ENCODE measurements at regions not wholly inside any gene's neighbourhood (a gene's known extent, or its start where the extent isn't known, plus 50 kb on each side); places are given as distances from the start of the nearest gene placed in this dataset.

- TF ChIP-seq PATZ1 (CRISPR knock-in tag; IDR thresholded peaks at IDR 0.05; ENCODE audit: borderline replicate concordance) (no peak), NFATC3 (IDR thresholded peaks at IDR 0.05) (no peak), XRCC4 (IDR thresholded peaks at IDR 0.05; ENCODE audit: extremely low read depth, insufficient read depth, insufficient read length) (no peak), FOXP1 (CRISPR knock-in tag; IDR thresholded peaks at IDR 0.05) (no peak), ZNF224 (CRISPR knock-in tag; IDR thresholded peaks at IDR 0.05) (no peak), ZNF3 (CRISPR knock-in tag; IDR thresholded peaks at IDR 0.05) (no peak), CHAMP1 (IDR thresholded peaks at IDR 0.05) (no peak), HMBOX1 (IDR thresholded peaks at IDR 0.05) (0 out of 2 replicates have a peak, but pooled peaks have one; percentile 46), MIER1 (IDR thresholded peaks at IDR 0.05; ENCODE audit: low read depth) (peak; percentile 82; the same call in 1 of the 2 replicates), ZNF76 (CRISPR knock-in tag; IDR thresholded peaks at IDR 0.05; ENCODE audit: borderline replicate concordance) (no peak), KLF16 (IDR thresholded peaks at IDR 0.05) (no peak), BCL6 (CRISPR knock-in tag; IDR thresholded peaks at IDR 0.05) (no peak), ZNF655 (CRISPR knock-in tag; IDR thresholded peaks at IDR 0.05) (no peak), ZNF766 (CRISPR knock-in tag; conservative IDR thresholded peaks at IDR 0.05) (0 out of 2 replicates have a peak, but pooled peaks have one; percentile 38), TFAP4 (CRISPR knock-in tag; IDR thresholded peaks at IDR 0.05; ENCODE audit: borderline replicate concordance) (peak; percentile 30; the same call in 1 of the 2 replicates), EHMT2 (IDR thresholded peaks at IDR 0.05) (peak; percentile 95)
Measured at GRCh38 chr1:50268049-50268448, 155.2 kb downstream of the DMRTA2 start (continued).
